ENCODE measurements at regions not wholly inside any gene's neighbourhood (a gene's known extent, or its start where the extent isn't known, plus 50 kb on each side); places are given as distances from the start of the nearest gene placed in this dataset.

- TF ChIP-seq CTCF (IDR thresholded peaks at IDR 0.05) (no peak), POLR2A (IDR thresholded peaks at IDR 0.05) (no peak), POLR2AphosphoS5 (IDR thresholded peaks at IDR 0.05) (no peak)
These were observed 235.2 kb upstream of the SGCG start for GRCh38 chr13:22945321-22946226.
